Germinal center (tissue), 1 donor: ENCODE measurements at regions not wholly inside any gene's neighbourhood (a gene's known extent, or its start where the extent isn't known, plus 50 kb on each side); places are given as distances from the start of the nearest gene placed in this dataset.

Source experiments
- DNase-seq: peaks from one replicate; pipeline ENCODE4 v3.0.0; 2012; ENCODE audit warnings: mixed read lengths, low spot score

DNA sequence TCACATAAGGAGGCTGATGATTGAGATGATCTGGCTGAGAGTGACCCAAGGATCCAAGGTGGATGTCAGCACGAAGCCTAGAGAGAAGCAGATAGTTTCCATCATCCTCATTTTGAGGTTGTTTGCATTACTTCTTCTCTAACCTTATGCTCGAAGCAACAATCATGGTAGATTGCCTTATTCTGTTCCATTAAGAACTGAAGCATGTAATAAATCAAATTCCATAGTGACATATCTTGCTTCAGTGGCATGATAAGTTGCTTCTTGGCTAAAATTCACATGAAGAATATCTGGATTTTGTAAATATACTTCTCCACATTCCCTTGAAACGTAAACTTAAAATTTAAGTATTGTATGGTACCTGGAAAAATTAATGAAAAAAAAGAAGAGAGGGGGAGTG, 377.8 kb upstream of the DACH1 start:
- no peak for DNase-seq

DNA sequence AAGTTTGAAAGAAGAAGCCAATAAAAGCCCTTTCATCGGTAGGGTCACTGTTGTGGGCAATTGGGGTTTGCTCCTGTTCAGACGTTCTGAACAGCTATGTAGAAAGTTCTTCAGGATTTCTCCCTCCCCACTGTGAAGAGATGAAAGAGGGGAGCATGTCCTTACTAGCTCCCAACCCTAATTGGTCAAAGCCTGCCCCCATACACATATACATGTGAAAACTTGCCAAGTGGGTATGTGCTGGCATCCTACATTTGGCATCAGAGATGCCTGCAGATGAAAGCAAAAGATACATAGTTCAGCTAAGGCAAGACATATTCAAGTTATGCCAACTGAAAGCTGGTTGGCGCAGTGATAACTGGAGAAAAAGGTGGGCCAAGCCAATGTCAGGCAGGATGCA, 363.1 kb upstream of the DACH1 start:
- no peak for DNase-seq

DNA sequence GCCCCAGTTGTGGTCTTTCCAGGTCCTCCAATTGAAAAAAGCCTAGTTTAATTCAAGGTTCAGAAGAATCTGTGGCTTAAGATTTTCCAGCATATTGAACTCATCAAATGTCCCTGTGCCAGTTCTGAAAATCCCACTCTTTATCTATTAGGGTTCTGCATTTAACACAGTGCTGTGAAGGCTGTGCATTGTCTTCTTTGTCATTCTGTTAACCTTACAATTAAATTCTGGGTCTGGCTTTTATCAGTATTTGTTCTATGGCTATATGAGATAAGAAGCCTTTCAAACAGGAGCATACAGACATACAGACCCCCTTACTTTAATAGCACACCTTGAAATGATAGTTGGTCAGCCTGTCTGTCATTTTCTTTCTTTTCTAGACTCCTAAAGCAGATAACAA, 362.1 kb upstream of the DACH1 start:
- no peak for DNase-seq

DNA sequence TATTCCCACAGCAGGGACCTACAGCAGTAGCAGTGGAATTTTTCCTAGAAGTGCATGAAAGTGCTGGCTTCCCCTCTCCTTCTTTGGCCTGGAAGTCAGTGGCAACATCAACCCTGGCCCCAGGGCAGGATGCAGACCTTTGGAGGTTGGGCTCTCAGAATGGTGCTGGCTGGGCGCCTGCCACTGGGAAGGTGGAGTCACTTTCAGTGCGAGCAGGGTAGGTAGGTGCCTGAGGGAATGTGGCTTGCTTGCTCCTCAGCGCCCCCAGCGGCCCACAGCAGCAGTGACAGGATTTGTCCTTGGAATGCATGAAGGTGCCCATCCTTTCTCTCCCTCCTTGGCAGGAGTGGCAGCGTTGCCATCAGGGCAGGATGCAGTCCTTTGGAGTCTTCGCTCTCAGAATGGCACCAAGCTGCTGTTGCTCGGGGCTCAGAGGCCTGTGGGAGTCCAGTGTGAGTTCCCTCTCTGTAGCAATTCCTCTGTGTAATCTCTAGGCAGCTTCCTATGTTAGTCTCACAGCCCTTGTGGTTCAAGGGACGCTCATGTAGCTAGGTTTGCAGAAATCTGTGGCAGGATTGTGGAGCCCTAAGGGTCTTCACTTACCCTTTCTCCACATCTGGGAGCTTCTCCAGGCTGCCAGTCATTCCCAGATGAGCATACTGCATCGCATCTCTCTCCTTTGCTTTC, 354.4 kb upstream of the DACH1 start:
- DNase-seq = no peak

DNA sequence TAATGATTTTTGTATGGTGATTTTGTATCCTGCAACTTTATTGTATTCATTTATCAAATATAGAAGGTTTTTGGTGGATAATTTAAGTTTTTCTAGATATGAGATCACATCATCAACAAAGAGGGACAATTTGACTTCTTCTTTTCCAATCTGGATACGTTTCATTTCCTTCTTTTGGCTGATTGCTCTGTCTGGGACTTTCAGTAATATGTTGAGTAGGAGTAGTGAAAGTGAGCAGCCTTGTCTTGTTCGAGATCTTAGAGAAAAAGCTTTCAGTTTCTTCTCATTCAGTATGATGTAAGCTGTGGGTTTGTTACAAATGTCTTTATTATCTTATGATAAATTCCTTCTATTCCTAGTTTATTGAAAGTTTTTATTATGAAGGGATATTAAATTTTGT, 352.0 kb upstream of the DACH1 start:
- no peak for DNase-seq

DNA sequence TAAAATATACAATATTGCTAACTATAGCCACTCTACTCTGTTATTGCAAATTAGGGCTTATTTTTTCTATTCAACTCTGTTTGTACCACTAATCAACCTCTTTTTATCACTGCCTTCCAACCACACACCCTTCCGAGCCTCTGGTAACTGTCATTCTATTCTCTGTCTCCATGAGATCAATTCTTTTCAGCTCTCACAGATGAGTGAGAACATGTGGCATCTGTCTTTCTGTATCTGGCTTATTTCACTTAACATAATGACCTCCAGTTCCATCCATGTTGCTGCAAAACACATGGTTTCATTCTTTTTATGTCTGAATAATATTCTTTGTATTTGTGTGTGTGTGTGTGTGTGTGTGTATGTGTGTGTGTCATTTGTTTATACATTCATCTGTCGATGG, 350.1 kb upstream of the DACH1 start:
- DNase-seq = no peak

DNA sequence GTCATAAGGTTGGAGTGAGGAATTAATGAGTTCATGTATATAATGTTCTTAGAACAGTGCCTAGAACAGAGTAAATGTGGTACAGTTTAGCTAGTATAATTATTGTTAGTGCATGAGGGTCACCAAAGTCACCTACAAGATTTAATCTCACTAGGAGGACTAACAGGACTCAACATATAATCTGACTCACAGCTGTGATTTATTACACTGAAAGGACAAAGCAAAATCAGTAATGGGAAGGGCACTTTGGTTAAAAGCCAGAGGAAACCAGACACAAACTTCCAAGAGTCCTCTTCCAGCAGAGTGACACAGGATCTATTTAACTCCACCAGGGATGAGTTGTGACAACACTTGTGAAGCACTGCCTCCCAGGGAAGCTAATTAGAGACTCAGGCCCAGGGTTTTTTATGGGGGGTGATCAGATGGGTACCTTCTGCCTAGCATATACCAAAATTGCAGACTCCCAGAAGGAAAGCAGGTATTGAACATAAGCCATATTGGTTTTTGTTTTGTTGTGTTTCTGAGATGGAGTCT, 341.2 kb upstream of the DACH1 start:
- DNase-seq = no peak

DNA sequence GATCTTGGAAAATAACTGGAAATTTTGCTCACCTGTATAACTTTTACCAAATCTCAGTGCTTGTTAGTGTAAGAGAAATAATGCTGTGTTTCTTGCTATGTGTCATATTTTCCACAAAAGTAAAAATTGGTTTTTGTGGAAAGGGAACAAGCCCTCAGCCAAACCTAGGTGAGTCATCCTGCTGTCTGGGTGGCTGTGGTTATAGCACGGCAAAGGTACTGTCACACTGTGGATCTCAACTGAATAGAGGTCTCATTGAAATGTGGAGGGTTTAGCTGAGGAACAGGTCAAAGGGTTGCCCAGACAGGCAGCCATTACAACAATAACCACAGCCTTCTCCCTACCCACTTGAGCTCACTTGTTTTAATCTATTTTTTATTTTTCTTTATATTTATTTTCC, 338.8 kb upstream of the DACH1 start:
- no peak for DNase-seq

DNA sequence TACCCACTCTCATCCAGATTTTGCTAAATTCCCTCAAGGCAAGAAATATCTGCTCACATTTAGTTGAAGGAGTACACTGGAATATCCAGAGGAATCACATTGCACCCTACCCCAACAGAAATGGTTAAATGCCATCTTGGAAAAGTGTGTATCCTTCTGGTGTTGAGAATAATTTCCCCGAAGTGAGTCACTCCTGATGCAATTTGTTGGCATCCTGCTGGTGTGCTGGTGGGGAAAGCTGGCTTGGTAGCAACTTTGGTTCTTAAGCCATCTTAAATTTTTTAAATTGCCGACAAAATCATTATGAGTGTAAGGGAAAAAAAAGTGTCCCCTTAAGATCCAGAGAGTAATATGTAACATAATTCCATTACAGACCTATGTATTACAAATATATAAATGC, 337.3 kb upstream of the DACH1 start:
- no peak for DNase-seq

DNA sequence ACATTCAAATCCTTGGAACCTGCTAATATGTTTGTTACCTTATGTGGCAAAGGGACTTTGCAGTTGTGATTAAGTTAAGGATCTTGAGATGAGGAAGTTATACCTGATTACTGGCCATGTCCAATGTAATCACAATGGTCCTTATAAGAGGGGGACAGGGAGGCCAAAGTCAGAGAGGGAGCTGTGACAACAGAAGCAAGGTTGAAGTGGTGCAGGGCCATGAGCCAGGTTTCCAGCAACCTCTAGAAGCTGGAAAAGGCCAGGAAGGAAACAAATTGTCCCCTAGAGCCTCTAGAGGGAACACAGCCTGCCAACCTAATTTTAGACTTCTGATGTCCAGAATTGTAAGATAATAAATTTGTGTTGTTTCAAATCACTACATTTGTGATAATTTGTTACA, 334.7 kb upstream of the DACH1 start:
- DNase-seq = no peak

DNA sequence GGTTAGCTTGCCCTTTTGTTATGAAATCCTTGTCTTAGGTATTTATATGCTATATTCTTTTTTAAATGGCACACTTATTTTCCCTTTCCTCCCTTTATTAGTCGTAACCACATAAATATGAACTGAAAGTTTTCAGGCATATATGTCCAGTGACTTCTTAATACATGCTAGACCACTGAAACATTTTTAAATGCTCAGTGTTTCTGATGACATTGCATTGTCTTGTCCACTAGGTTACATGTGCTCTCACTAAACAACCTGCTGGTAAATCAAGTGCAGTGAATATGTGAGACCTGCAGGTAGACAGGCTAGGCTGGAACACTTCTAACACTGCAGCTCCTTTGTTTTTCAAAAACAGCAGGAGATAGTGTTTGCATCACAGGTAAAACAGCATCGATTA, 332.6 kb upstream of the DACH1 start:
- no peak for DNase-seq

DNA sequence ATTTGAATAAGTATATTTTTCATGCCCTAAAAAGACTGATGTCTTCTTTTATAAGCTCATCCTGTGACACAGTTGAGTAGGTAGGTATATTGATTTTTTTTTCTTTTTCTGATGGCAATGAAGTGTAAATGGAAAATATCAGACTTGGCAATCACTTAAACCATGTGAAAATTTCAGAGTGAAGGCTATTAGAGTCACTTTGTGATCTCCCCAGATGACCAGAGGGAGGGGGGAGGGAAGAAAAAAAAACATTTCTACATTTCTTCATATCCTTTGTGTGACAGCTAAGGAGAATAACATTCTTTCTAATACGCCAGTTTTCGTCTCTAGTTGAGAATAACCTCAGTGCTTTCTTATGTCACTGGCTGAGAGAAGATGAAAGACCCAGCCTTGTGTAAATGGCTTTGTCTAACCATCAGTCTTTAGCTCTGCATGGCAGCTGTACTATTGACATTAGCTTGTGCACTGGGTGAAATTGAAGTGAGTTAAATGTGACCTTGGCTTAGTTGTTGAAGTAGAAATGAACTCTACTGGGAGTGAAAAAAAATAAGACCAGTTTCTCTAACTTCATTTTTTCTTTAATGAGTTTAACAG, 332.1 kb upstream of the DACH1 start:
- DNase-seq = no peak

DNA sequence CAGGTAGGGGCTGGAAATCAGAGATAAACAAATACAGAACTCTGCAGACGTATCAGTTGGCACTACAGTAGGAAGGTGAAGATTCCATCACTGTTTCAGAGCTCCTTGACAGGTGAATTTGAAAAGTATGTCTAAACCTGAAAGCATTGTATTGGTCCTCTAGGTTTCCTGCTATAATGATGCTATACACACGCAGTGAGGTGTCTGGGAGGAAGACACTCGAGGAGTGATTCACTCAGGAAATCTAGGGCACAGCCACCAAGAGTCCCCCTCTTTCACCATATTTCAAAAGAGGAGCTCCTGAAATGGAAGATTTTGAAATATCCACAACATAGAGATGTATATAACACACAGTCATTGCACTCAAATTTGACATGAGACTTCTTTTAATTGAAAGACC, 331.0 kb upstream of the DACH1 start:
- no peak for DNase-seq

DNA sequence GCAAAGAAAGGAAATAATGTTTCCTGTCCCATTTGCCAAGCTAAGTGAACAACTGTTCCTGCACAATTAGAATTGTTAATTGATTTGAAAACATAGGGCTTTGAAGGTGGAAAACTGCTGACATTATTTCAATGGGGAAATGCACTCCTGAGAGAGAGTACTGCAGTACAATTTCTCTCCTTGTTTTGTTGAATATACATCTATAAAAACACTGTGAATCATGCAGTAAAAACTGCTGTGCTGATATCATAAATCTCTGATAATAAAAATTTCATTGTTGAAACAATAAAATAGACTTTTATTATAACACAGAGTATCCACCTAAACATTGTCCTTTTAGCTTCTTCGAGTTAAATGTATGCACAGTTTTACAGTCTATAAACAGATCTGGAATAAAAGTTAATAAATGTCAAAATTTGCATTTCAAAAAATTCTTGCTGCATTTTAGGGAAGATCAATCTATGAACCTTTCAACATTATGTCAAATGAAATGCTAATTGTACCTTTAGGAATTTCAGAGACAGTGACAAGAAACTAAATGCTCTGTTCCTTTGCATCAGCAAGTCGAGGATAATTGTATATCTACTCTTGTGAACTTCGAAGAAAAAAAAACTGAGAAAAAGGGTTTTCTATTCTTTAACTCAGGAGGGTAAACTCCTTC, 328.2 kb upstream of the DACH1 start:
- DNase-seq = no peak

DNA sequence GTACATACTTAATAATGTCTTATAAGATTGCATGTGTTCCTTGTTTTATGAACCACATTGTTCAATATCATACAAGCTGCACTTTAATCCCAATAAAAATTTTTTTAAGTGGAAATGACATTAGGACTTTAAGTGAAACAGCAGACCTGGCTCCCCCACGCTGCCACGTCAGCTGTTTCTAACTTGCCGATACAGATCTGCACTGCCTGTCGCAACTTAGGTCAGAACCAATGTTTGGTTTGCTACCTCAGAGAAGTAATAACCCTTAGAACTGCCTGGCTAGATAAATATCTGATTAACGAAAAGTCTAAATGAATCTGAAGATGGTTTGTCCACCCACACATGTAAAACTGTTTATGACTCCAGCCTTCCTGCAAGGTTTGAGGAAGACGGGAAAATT, 327.5 kb upstream of the DACH1 start:
- no peak for DNase-seq

DNA sequence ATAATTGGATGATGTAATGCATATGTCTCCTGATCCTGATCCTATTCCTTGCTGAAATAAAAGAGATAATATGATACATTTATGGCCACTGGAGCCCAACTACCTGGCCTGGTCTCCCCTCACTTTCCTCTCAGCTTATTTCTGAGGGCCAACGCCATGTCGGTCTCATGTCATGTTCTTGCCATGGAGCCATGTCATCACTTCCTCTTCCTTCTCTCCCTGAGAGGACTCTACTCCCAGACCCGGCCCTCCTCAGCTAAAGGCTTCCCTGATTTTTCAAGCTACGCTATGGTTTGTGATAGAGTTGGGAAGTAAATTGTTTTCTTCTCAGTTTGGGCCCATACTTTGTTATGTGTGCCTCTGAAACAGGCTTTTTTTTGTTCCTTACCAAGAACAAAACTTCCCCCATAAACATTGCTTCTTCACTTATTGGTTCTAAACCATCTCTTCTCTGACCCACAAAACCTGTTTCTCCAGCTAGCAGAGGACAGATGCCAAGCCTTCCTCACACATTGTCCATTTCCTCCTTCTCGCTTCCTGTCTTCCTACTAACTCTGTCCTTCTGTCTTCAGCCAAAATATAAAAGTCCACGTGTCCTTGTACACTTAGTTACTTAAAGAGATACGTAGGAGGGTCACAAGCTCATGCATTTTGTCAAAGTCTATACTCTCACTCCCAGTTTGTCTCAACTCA, 319.9 kb upstream of the DACH1 start:
- no peak for DNase-seq

DNA sequence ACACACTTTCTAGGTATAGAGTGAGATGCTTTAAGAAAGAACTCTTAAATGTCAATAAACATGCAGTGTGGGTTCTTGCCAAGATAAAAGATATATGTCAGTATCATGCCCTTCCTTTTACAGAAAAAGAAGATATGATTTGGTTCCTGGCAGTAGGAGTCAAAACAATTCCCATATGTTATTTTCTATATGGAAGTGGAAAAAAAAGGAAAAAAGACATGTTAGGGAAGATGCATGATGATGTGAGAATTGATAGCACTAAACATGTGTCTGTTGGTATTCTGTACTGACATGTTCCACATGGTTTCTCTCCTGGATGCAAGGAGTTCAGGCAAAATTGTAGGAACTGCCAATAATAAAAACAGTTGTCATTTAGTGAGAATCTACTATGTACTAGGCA, 318.8 kb upstream of the DACH1 start:
- DNase-seq = no peak

DNA sequence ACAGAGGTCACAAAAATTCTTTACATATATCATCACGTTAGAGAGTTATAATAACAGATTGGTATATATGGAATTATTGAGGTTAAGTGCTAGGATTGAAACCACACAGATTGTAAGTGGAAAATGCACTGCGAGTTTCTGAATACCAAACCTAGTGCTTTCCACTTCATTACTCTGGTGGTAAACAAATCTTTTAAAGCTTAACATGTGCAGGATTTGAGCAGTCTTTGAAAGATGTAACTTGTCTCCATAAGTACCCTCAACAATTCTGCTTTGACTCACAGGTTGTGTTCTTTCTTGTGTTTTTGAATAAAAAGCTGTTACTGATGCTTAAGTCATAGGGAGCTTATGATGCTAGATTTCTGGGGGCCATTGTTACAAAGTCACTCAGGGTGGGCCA, 314.7 kb upstream of the DACH1 start:
- DNase-seq = no peak

DNA sequence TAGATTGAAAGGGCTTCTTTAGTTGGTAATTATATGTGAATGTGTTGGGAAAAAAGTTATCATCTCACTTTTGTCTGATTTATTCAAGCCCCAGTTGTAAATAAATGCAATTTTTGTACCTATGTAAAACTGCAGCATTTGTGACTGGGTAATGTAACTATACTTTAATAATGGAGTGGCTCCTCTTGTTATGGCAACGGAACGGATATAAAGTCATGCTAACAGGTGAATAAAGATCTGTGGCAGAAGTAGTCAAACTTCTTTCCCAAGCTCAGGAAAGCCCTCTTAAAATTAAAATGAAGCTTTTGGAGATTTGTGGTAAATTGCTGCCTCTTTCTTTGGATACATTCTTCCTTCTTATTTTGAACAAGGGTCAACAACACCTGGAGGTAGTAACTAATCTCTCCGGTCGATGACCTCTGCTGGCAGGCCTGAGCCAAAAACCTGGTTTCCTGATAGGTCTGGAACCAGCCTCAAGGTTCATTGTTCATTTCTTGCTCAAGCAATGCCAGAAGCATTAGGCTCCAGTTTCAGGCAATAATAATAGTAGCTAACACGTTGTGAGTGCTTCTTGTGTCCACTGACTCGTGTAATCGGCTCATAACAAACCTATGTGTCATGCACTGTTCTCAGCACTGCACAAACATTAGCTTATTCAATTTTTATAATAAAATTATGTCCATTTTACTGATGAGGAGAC, 313.4 kb upstream of the DACH1 start:
- no peak for DNase-seq

DNA sequence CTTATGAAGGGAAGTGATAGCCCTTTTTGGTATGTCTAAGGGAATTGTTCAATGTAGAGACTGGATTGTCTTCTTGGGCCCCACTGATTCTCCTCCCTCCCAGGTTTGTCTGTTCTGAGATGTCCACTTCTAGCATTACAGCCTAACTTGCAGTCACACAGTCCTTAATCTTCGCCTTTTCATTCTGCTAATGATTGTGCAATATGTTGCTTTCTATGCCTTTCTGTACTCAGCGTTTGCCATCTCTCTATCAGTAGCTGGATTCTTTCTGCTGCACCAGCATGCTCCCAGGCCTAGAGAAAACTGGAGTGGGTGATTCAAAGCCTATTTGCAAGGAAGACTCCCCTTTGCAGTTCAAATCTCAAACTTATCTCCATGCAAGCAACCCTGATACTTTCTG, 307.5 kb upstream of the DACH1 start:
- DNase-seq = no peak

DNA sequence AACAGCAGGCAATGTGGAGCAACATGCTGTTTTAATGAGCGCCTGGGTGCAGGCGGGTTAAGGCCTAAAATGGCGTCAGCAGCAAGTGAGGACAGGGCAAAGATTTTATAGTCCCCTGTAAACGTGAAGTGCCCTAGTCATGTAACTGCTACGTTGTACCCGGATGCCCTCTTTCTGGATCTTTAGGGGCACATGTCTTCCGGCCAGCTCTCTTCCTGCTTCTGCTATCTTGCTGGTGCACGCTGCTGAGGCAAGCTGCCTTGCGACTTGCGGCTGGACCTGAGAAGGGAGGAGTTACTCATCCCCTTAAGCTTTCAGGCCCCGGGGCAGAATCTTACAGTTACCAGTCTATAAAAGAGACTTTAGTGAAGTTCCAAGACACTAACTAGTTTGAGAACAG, 303.6 kb upstream of the DACH1 start:
- DNase-seq = no peak

DNA sequence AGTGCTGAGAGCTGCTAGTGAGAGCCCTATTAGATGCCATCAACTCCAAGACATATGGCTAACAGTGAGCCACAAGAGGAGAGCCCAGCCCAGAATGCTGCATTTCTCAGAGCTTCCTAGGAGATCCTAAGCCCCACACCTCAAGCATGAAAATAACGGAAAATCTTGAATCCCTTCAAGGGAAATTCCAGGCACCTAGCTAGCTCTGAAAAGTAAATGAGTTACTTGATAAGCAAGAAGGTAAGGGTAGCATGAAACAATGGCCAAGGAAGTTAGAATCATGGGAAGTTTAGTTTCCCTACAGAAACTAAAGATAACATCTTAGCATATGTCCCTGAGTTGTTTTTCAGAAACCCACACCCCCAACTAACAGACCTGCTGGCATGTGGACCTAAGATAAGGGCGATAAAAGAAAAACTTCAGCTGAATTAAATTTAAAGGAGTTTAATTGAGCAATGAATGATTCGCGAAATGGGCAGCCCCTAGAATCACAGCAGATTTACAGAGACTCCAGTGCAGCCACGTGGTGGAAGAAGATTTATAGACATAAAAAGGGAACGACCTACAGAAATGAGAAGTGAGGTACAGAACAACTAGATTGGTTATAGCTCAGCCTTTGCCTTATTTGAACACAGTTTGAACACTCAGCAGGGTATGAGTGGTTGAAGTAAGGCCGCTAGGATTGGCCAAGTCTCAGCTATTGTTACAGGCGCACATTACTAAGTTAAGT, 301.3 kb upstream of the DACH1 start:
- DNase-seq = no peak
